DND-41 (cell line): ENCODE measurements at regions not wholly inside any gene's neighbourhood (a gene's known extent, or its start where the extent isn't known, plus 50 kb on each side); places are given as distances from the start of the nearest gene placed in this dataset.

Source experiments
- ATAC-seq: fragments of 200-7000 bp; cut with Tn5 transposase; 3 replicates; pipeline ENCODE4 v1.9.1; 2021; ENCODE audit warnings: low read depth; ENCODE audit not compliant: insufficient read depth
- DNase-seq: peaks from one replicate; pipeline ENCODE4 v3.0.0-alpha.2; 2020
- H2AFZ ChIP-seq: 2 replicates; pipeline ENCODE4 v1.6.0; 2012; ENCODE audit warnings: low read depth, low read length
- H3K27ac ChIP-seq: 2 replicates; pipeline ENCODE4 v1.5.1; 2012; ENCODE audit warnings: low read length, inconsistent platforms
- H3K27me3 ChIP-seq: fragments of 200-600 bp; sonication (generic); 2 replicates; pipeline ENCODE4 v1.6.0; 2012; ENCODE audit warnings: low read length, mild to moderate bottlenecking, inconsistent platforms; ENCODE audit not compliant: insufficient read depth, poor library complexity
- H3K36me3 ChIP-seq: 2 replicates; pipeline ENCODE4 v1.5.1; 2012; ENCODE audit warnings: low read length, inconsistent platforms; ENCODE audit not compliant: insufficient read depth
- H3K4me1 ChIP-seq: 2 replicates; pipeline ENCODE4 v1.5.1; 2012; ENCODE audit warnings: mild to moderate bottlenecking, low read length; ENCODE audit not compliant: insufficient read depth
- H3K4me2 ChIP-seq: 2 replicates; pipeline ENCODE4 v1.6.0; 2012; ENCODE audit warnings: mild to moderate bottlenecking, moderate library complexity, low read length, inconsistent platforms; ENCODE audit not compliant: insufficient read depth
- H3K4me3 ChIP-seq, 2 experiments: fragments of 200-600 bp in 1 of 2; shearing (Covaris generic) in 1 of 2; 2 replicates each; pipeline ENCODE4 v1.5.1; 2012 to 2016; ENCODE audit warnings: inconsistent platforms in 2 of 2, low read length in 2 of 2, mild to moderate bottlenecking in 2 of 2, low read depth in 1 of 2, moderate library complexity in 1 of 2
- H3K79me2 ChIP-seq: 2 replicates; pipeline ENCODE4 v1.6.0; 2012; ENCODE audit warnings: low read length, inconsistent platforms; ENCODE audit not compliant: insufficient read depth
- H3K9ac ChIP-seq: 2 replicates; pipeline ENCODE4 v1.6.0; 2012; ENCODE audit warnings: low read depth, mild to moderate bottlenecking, inconsistent platforms, low read length, moderate library complexity
- H3K9me3 ChIP-seq: 2 replicates; pipeline ENCODE4 v1.5.1; 2012; ENCODE audit warnings: low read length, moderate library complexity, mild to moderate bottlenecking, inconsistent platforms; ENCODE audit not compliant: insufficient read depth, severe bottlenecking
- H4K20me1 ChIP-seq: 2 replicates; pipeline ENCODE4 v1.6.0; 2012; ENCODE audit warnings: low read length; ENCODE audit not compliant: insufficient read depth
- CTCF ChIP-seq: IDR thresholded peaks from 2 replicates; pipeline ENCODE4 v1.5.1; 2012; ENCODE audit warnings: borderline replicate concordance, low read length, moderate library complexity, mild to moderate bottlenecking; ENCODE audit not compliant: poor library complexity, severe bottlenecking; ENCODE audit errors: extremely low read depth
- EZH2 ChIP-seq: IDR thresholded peaks from 3 replicates; pipeline ENCODE4 v1.6.1; 2012; ENCODE audit warnings: borderline replicate concordance, low read depth, mild to moderate bottlenecking, moderate library complexity, low read length, inconsistent platforms; ENCODE audit not compliant: severe bottlenecking

- no peaks in the 10 kb centered on the region for H4K20me1 ChIP-seq
- ATAC-seq = no peak
- DNase-seq = no peak
- no peaks in the 10 kb centered on the region for H3K4me1 ChIP-seq
- H3K4me2 ChIP-seq = no peak overlapping the region
- no peaks in the 10 kb centered on the region for H3K9me3 ChIP-seq
- no peak overlapping the region for H2AFZ ChIP-seq
- no peak overlapping the region for H3K4me3 ChIP-seq
- no peaks in the 10 kb centered on the region for H3K79me2 ChIP-seq
- H3K36me3 ChIP-seq = no peaks in the 10 kb centered on the region
- TF ChIP-seq CTCF (no peak), EZH2 (no peak)
- no peak overlapping the region for H3K9ac ChIP-seq
- H3K27me3 ChIP-seq = no peaks in the 10 kb centered on the region
- no peak overlapping the region for H3K27ac ChIP-seq
Observed at GRCh38 chr5:26582350-26583045, 455.9 kb downstream of the CDH9 start.

DNA sequence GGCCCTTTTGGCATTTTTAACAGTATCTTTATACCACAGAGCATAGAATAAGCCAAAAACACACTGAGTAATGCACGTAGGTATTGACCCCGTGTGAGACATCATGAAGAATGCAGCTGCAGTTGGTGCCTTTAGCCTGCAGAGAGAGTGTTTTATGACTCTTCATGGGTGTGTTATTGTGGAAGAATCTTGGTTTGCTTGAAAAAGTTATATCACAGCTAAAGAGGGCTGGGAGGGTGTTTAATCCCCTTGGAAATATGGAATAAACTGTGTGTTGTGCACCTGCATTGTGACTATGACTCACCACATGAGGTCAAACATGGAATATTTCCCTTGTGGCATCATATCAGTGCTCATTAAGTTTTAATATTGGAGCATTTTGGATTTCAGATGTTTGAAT, 458.7 kb downstream of the CDH9 start:
- Histone ChIP-seq H4K20me1 (no peaks in the 10 kb centered on the region), H3K36me3 (no peaks in the 10 kb centered on the region), H3K9ac (no peak overlapping the region), H3K79me2 (no peaks in the 10 kb centered on the region), H3K9me3 (no peaks in the 10 kb centered on the region), H3K4me3 (no peak overlapping the region), H3K27me3 (no peaks in the 10 kb centered on the region), H3K4me1 (no peaks in the 10 kb centered on the region), H2AFZ (no peak overlapping the region), H3K27ac (no peak overlapping the region), H3K4me2 (no peak overlapping the region)
- DNase-seq = no peak
- TF ChIP-seq CTCF (no peak), EZH2 (no peak)
- no peak for ATAC-seq

GRCh38 chr5:26578002-26578401, 460.4 kb downstream of the CDH9 start:
- TF ChIP-seq CTCF (no peak), EZH2 (no peak)
- no peaks in the 10 kb centered on the region for H3K36me3 ChIP-seq
- H3K4me1 ChIP-seq = no peaks in the 10 kb centered on the region
- H3K9ac ChIP-seq = no peak overlapping the region
- H3K4me2 ChIP-seq = no peak overlapping the region
- no peak overlapping the region for H3K4me3 ChIP-seq
- no peaks in the 10 kb centered on the region for H3K27me3 ChIP-seq
- no peak overlapping the region for H2AFZ ChIP-seq
- no peaks in the 10 kb centered on the region for H4K20me1 ChIP-seq
- H3K9me3 ChIP-seq = no peaks in the 10 kb centered on the region
- no peak for ATAC-seq
- H3K79me2 ChIP-seq = no peaks in the 10 kb centered on the region
- no peak overlapping the region for H3K27ac ChIP-seq
- no peak for DNase-seq
